HG02798 (cell line): ENCODE measurements at regions not wholly inside any gene's neighbourhood (a gene's known extent, or its start where the extent isn't known, plus 50 kb on each side); places are given as distances from the start of the nearest gene placed in this dataset.

Experiments used
- ATAC-seq: cut with Tn5 transposase; IDR thresholded peaks from one replicate; pipeline ENCODE4 v1.9.1; 2021; ENCODE audit warnings: mild to moderate bottlenecking; ENCODE audit not compliant: unreplicated experiment, poor library complexity

DNA sequence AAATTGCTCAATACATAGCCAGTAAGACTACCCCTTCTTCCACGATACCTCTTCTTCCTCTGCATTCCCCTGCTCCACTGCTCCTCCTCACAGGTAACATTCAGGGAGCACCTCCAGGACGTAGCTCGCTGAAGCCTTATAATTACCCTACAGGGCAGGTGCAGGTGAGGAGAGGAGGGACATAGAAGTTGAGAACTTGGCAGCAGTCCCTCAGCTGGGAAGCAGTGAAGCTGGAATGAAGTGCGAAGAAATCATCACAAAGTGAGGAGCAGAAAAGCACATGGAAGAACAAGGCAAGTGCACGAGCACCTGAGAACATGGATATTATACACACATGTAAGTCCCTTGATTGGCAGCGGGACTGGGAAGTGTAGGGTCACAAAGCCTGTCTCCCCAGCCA lies 118.2 kb downstream of the HSD17B3 start:
- no peak for ATAC-seq

GRCh38 chr9:96178153-96178552 lies 123.8 kb downstream of the HSD17B3 start:
- no peak for ATAC-seq

DNA sequence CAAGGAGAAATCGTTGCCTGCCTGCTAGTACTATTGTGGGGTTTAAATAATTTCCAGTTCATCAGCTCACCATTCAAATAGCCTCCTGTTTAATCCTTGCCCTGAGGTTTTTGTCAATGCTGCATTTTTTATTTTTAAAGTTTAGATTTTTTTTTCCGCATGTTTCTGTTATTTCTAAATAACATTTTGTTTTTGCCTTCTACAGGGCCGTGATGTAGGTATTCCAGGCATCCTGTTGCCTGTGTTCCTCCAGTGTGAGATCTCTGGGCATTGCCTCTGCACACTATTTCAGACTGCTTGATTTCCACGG lies 124.3 kb downstream of the HSD17B3 start:
- ATAC-seq: no peak

GRCh38 chr9:96177005-96177718 lies 124.8 kb downstream of the HSD17B3 start:
- no peak for ATAC-seq

GRCh38 chr9:96175796-96176195 lies 126.2 kb downstream of the HSD17B3 start:
- ATAC-seq: no peak

DNA sequence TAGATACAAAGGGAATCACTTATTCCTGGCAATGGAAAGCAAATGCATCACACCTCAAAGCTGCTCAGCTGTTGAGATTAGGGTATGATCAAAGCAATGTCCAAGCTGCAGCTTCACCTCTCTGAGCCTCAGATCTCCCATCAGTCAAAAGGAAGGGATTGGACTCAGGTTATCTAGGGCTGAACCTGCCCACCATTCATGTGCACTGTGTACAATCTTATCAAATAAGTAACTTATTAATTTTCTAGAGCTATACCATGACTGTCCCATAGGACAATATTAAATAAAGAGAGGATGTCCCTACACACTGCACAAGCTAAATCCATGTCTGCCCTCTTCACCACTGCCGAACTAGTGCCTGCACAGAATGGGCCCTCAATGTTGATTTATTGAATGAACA lies 127.0 kb downstream of the HSD17B3 start:
- no peak for ATAC-seq

DNA sequence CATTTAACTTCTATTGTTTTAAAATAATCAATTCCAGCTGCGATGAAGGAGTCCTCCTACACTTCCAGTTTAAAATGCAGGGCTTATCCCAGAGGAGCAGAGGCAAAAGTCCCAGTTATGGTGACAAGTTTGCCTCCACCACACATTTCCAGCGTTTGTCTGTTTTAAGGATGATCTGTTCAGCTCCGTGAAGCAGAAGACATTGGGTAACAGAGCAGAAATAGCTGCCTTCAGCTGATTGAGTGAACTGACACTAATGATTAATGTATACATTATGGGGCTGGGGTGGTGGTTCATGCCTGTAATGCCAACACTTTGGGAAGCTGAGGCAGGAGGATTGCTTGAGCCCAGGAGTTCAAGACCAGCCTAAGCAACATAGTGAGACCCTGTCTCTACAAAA lies 127.6 kb downstream of the HSD17B3 start:
- ATAC-seq: no peak

GRCh38 chr9:96173640-96174039 lies 128.3 kb downstream of the HSD17B3 start:
- no peak for ATAC-seq

- ATAC-seq: no peak
These were observed 129.2 kb downstream of the HSD17B3 start for GRCh38 chr9:96172797-96173196.

DNA sequence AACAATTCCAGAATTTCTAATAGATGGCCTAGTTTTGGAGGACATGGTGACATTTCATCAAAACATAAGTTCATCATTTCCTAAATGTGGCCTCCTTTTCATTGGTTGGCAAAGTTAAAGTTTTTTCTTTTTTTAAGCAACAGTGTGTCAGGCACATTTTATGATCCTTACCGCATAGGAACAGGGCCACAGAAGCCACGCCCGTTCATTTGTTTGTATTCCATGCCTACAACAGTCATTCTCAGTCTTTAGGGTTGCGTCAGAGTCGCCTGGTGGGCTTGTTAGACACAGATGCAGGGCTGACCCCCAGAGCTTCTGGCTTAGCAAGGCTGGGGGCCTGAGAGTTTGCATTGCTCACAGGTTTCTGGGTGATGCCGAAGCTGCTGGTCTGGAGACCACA lies 130.2 kb downstream of the HSD17B3 start:
- no peak for ATAC-seq

GRCh38 chr9:96169901-96170300 lies 132.1 kb downstream of the HSD17B3 start:
- no peak for ATAC-seq

DNA sequence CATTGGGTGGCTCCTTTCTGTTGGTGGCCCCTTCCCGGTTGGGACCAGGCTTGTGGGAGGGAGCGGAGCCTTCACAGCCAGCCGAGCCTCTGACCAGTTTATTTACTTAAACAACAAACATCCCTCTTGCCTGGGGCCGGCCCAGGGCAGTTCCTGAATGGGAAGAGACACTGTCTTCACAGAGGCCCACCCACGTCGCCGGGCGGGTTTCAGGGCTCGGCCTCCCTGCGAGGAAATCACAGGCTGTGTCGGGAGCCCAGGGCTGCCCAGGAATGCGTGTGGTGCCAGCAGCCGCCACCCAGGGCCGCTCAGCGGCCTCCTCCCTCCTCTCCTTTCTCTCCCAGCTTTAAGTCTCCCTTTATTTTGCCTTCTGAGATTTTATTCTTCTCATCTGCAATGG lies 132.5 kb downstream of the HSD17B3 start:
- no peak for ATAC-seq

GRCh38 chr9:96168882-96169281 lies 133.1 kb downstream of the HSD17B3 start:
- no peak for ATAC-seq

DNA sequence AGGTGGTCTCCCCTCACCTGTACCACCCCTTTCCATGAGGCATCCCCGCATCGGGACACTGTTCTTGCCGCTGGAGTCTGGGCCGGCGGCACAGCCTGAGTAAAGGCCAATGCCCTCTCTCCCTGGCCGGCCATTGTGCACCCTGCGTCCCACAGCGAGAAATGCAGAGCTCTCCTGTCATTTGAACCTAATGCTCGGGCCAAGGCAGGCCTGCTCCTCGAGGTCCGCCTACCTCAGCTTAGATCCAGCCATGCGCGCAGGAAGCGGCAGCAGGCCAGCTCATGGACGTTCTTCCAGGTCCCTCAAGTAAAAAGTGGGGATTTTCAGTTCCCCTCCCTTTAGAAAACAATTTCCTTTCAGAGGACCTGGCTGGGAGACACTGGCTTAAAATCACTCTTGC lies 135.0 kb downstream of the HSD17B3 start:
- ATAC-seq: no peak

DNA sequence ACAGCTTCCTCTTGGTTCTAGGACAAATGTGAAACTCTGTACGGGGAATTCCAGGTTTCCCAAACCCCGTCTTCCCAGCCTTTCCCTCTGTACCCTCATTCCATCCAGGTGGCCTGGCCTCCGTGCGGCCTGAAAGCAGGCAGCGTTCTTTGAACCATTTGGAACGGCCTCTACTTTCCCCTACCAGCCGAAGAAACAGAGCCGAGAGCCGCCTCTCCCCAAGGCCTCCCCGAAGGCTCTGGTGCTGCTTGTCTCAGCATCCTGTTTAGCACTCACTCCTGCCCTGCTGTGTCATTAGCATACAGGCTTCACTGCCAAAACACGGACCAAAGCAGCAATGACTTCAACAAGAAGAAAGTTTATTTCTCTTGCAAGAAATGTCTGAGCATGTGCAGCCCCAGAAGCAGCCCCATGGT lies 137.7 kb downstream of the HSD17B3 start:
- no peak for ATAC-seq

DNA sequence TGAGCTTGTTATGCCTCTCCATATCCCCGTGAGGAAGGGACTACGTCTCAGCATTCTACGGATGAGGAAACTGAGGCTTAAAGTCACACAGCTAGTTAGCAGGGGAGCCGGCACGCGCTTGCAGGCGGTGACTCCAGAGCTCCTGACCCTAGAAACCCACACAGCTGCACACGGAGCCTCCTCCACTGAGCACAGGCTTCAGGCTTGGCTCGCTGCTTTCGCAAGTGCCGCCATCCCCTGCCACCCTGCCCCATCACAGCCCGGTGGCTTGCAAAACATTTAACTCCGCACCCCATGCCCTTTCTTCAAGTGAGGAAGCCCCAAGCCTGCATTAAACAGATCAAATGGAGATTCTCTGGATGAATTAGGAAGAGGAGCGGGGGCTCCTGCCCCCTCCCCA lies 138.3 kb downstream of the HSD17B3 start:
- no peak for ATAC-seq

DNA sequence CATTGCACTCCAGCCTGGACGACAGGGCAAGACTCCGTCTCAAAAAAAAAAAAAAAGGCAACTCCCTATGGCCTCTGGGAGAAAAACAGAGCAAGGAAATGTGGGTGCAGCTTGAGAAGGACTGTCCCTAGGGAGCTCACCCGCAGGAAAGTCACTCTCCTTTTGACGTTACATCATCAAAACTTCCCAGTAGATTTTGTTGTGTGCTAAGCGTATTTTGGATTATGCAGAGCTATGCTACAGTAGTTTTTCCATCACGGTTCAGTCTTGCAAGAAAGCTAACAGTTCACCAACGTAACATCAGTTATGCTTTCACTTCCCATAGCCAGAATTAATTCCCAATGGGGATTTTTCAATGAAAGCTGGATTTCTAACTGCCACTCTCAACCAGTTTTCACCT lies 138.8 kb downstream of the HSD17B3 start:
- no peak for ATAC-seq

GRCh38 chr9:96161819-96162218 lies 140.2 kb downstream of the HSD17B3 start:
- no peak for ATAC-seq

GRCh38 chr9:96160866-96161265 lies 141.1 kb downstream of the HSD17B3 start:
- ATAC-seq: no peak

DNA sequence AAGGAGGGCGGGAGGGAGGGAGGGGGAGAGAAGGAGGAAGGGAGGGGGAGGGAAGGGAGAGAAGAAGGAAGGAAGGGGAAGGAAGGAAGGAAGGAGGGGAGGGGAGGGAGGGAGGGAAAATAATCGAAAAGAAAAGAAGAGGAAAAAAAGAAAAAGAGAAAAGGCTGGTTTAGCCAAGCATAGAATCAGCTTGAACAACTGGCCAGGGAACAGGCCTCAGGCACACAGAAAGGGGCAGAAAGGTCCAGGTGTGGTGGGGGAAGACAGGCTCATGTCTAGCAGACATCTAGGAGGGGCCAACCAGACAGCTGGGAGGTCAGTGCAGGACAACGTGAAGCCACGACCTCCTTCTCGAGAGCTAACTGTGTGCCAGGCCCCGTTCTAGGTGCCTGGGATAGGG lies 141.8 kb downstream of the HSD17B3 start:
- no peak for ATAC-seq

DNA sequence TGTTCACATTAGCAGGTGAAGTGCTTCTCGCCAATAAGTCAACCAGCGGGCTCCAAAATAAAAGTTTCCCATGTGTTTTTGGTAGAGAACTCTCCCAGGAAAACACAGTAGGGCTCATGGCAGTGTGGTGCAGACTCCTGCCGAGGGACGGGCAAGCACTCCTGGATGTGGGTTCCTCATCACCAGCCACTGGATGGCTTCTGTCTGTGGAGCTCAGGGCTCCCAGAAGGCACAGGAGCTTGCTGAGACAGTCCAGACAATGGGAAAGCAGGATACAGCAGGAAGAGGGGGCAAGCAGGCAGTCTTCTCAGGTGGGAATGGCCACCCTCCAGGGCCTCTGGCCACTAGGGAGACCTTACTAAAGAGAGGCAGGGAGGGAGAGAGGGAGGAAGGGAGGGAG lies 142.4 kb downstream of the HSD17B3 start:
- ATAC-seq: no peak

DNA sequence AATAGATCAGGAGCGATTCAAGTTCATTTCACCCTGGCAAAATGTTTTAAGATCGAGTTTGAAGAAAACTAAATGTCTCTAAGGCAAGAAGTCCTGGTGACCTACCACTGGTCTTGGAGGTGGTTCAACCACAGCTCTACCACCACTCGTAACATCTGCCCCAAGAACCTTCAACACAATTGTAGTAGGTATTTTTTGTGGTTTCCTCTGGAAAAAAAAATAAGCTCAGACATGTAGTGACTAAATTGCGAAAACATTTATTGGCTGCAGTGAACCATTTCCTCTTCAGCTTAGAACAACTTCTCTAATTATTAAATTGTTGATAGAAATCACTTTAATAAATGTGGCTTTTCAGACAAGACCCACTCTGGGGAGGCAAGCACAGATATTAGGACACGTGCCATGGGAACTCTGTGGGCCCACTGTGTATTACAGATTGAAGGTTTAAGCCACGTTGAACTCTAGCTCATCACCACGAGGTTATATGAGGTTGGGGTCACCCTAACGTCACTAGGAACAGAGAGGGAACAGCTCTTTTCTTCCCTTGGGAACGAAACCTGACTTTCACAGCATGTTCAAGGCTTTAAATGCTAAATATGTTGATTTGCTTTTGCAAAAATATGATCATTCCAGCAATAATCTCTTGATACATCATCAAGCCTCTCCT lies 142.9 kb downstream of the HSD17B3 start:
- ATAC-seq: no peak
